Brain microvascular endothelial cell (primary cell): ENCODE measurements at regions not wholly inside any gene's neighbourhood (a gene's known extent, or its start where the extent isn't known, plus 50 kb on each side); places are given as distances from the start of the nearest gene placed in this dataset.

Experiments
- DNase-seq: peaks from one replicate; pipeline ENCODE4 v3.0.0-alpha.2; 2020
- H3K27ac ChIP-seq: fragments of 250-450 bp; sonication (Bioruptor Pico); 2 replicates; pipeline ENCODE4 v1.5.1; 2020; ENCODE audit warnings: mild to moderate bottlenecking, moderate library complexity
- H3K27me3 ChIP-seq: fragments of 250-450 bp; sonication (Bioruptor Pico); replicated peaks from 2 replicates; pipeline ENCODE4 v1.5.1; 2020; ENCODE audit warnings: mild to moderate bottlenecking
- H3K36me3 ChIP-seq: fragments of 250-450 bp; sonication (Bioruptor Pico); replicated peaks from 2 replicates; pipeline ENCODE4 v1.5.1; 2020; ENCODE audit warnings: mild to moderate bottlenecking
- H3K4me3 ChIP-seq: 2 replicates; pipeline ENCODE4 v1.5.1; 2011; ENCODE audit warnings: low read depth, mild to moderate bottlenecking, control low read depth, low read length, moderate library complexity
- CTCF ChIP-seq: IDR thresholded peaks from 2 replicates; pipeline ENCODE4 v1.5.1; 2011; ENCODE audit warnings: low read depth, mild to moderate bottlenecking, moderate library complexity, low read length, control low read depth, inconsistent platforms; ENCODE audit errors: missing control alignments
- in situ Hi-C: cut with HindIII; loops from 2 replicates; pipeline ENCODE4 v1.10.0; 2017; ENCODE audit warnings: low sequenced_read_pairs, low pct_ligation_motif_present

GRCh38 chr13:59451236-59451635, 712.5 kb downstream of the DIAPH3 start:
- no peak for TF ChIP-seq CTCF
- H3K27ac ChIP-seq = no peak overlapping the region
- no peak for DNase-seq
- no peak overlapping the region for H3K4me3 ChIP-seq
- H3K27me3 ChIP-seq = no peaks in the 10 kb centered on the region
- H3K36me3 ChIP-seq = no peaks in the 10 kb centered on the region
- in situ Hi-C loops = no loop called here

- Histone ChIP-seq H3K27ac (no peak overlapping the region), H3K4me3 (no peak overlapping the region), H3K36me3 (no peaks in the 10 kb centered on the region), H3K27me3 (no peaks in the 10 kb centered on the region)
- no peak for DNase-seq
- in situ Hi-C loops = no loop called here
- no peak for TF ChIP-seq CTCF
Observed at GRCh38 chr13:59452189-59452890, 711.4 kb downstream of the DIAPH3 start.

DNA sequence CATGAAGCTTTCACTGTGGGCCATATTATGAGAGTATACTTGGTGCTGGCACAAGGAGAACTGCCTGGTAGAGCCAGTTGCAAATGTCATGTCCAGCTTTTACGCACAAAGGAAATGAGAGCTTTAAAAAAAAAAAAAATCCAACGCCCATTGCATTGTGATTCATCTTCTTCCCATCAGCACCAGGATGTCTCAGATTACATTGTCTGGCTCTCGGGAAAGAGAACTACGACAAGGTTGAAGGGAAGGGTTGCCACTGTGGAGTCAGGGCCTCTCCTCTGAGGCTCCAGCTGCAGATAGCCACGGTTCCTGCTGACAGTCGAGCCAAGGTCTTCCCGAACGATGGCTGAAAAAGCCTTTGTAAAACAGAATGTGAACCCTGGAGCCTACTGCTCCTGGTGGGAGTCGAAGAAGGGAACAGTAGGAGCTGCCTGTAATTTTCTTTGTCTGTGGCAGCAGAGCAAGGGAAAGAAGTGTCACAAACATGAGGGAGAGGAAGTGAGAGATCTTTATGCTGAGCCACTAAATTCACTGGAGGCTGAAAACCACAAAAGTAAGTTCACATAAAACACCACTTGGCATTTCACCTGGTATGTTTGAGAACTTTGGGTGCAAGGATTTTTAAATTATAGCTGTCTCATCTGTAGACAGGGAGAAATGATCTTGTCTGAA, 704.7 kb downstream of the DIAPH3 start:
- H3K4me3 ChIP-seq = peak overlapping the region; percentile 0
- in situ Hi-C loops = no loop called here
- DNase-seq = peak; percentile 79
- peak overlapping the region; percentile 76 for H3K27ac ChIP-seq
- no peaks in the 10 kb centered on the region for H3K27me3 ChIP-seq
- no peaks in the 10 kb centered on the region for H3K36me3 ChIP-seq
- TF ChIP-seq CTCF = no peak

DNA sequence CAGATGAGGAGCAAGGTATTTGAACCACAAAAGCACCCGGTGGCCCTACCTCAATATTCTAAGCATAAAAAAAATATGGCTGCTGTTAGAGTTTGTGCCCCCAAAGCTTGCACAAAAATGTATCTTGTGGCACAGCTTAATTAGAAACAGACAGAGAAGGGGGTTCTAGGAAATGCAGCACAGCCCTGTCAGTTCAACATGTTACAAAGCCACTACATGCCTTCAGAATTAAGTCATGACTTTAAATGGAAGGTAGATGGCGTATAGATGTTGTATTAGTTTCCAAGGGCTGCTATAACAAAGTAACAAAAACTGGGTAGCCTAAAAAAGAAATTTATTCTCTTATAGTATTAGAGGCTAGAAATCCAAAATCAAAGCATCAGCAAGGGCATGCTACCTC, 703.8 kb downstream of the DIAPH3 start:
- no peak for DNase-seq
- Histone ChIP-seq H3K4me3 (no peak overlapping the region), H3K27ac (peak overlapping the region; percentile 76), H3K36me3 (no peaks in the 10 kb centered on the region), H3K27me3 (no peaks in the 10 kb centered on the region)
- in situ Hi-C loops = no loop called here
- TF ChIP-seq CTCF = no peak

- Histone ChIP-seq H3K4me3 (no peak overlapping the region), H3K36me3 (no peaks in the 10 kb centered on the region), H3K27me3 (no peaks in the 10 kb centered on the region), H3K27ac (no peak overlapping the region)
- in situ Hi-C loops = no loop called here
- DNase-seq = no peak
- no peak for TF ChIP-seq CTCF
Observed at GRCh38 chr13:59461411-59461810, 702.3 kb downstream of the DIAPH3 start.

DNA sequence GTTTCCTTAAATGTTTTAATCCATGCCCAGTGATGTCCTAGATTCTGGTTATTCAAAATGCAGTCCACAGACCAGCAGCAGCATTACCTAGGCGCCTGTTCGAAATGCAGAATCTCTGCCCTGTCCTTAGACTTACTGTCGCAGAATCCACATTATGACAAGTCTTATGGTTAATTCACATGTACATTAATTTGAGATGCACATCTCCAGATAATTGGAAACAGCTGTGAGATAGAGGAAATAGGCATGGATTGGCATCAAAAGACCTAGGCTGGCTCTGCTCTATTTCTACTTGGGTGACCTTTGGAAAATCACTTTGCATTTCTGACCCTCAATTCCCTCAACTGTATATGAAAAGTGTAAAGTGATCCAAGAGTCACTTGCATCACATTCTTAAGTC, 700.7 kb downstream of the DIAPH3 start:
- DNase-seq = no peak
- Histone ChIP-seq H3K27me3 (no peaks in the 10 kb centered on the region), H3K36me3 (no peaks in the 10 kb centered on the region), H3K27ac (no peak overlapping the region), H3K4me3 (no peak overlapping the region)
- no peak for TF ChIP-seq CTCF
- in situ Hi-C loops = no loop called here
